NCI-H446 treated with DMSO at 0.1 percent for 48 hours (cell line): ENCODE measurements at regions not wholly inside any gene's neighbourhood (a gene's known extent, or its start where the extent isn't known, plus 50 kb on each side); places are given as distances from the start of the nearest gene placed in this dataset.

Source experiments
- DNase-seq: peaks from one replicate; lab custom pipeline; 2025; lab: John Stamatoyannopoulos, UW

GRCh38 chr5:1706021-1706420 is 93.6 kb downstream of the MRPL36 start:
- no peak for DNase-seq

GRCh38 chr5:1704676-1705075 is 95.0 kb downstream of the MRPL36 start:
- DNase-seq, result no peak

GRCh38 chr5:1704266-1704665 is 95.4 kb downstream of the MRPL36 start:
- no peak for DNase-seq

GRCh38 chr5:1703352-1704050 is 96.1 kb downstream of the MRPL36 start:
- DNase-seq, result no peak

- DNase-seq, result no peak
Measured at GRCh38 chr5:1702318-1702717, 97.3 kb downstream of the MRPL36 start.

- no peak for DNase-seq
Measured at GRCh38 chr5:1701884-1702283, 97.8 kb downstream of the MRPL36 start.

- no peak for DNase-seq
Measured at GRCh38 chr5:1701216-1701864, 98.3 kb downstream of the MRPL36 start.

- DNase-seq, result no peak
Measured at GRCh38 chr5:1699394-1699793, 100.2 kb downstream of the MRPL36 start.

GRCh38 chr5:1698589-1699316 is 100.9 kb downstream of the MRPL36 start:
- DNase-seq, result no peak

- DNase-seq, result no peak
Measured at GRCh38 chr5:1692381-1692780, 107.3 kb downstream of the MRPL36 start.

- DNase-seq, result no peak
Measured at GRCh38 chr5:1687301-1687970, 112.2 kb downstream of the MRPL36 start.

- no peak for DNase-seq
Measured at GRCh38 chr5:1686016-1686802, 113.4 kb downstream of the MRPL36 start.

- DNase-seq, result no peak
Measured at GRCh38 chr5:1685066-1685465, 114.6 kb downstream of the MRPL36 start.

GRCh38 chr5:1681955-1682354 is 117.7 kb downstream of the MRPL36 start:
- DNase-seq, result no peak

GRCh38 chr5:1673042-1673677 is 126.5 kb downstream of the MRPL36 start:
- no peak for DNase-seq

GRCh38 chr5:1672396-1672795 is 127.2 kb downstream of the MRPL36 start:
- DNase-seq, result no peak

- DNase-seq, result no peak
Measured at GRCh38 chr5:1671351-1671750, 128.3 kb downstream of the MRPL36 start.

GRCh38 chr5:1670351-1670750 is 129.3 kb downstream of the MRPL36 start:
- no peak for DNase-seq

- DNase-seq, result no peak
Measured at GRCh38 chr5:1669276-1670155, 130.1 kb downstream of the MRPL36 start.

GRCh38 chr5:1668141-1668721 is 131.4 kb downstream of the MRPL36 start:
- DNase-seq, result no peak
